ENCODE measurements at regions not wholly inside any gene's neighbourhood (a gene's known extent, or its start where the extent isn't known, plus 50 kb on each side); places are given as distances from the start of the nearest gene placed in this dataset.

DNA sequence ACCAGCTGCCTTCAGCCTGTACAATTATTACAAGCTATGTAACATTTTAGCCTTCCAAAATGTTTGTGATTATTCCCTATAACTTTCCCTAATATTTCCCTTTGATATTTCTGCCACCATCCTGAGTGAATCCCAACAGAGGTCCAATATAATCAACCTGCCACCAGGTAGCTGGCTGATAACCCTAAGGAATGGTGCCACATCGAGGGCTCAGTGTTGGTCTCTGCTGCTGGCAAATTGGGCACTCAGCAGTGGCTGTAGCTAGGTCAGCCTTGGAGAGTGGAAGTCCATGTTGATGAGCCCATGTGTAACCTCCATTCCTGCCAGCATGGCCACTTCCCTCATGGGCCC lies 121.2 kb downstream of the ZNF280B start:
- H3K9ac ChIP-seq (ENCODE audit: low read depth, low read length), result no peak overlapping the region
- H3K4me3 ChIP-seq (ENCODE audit: low read length), result no peak overlapping the region
- WGBS, result 54% methylated on average over 1 of the region's 1 CpG
- no peaks in the 10 kb centered on the region for H3K36me3 ChIP-seq (ENCODE audit: insufficient read depth, low read length)
- H3K9me3 ChIP-seq (ENCODE audit: insufficient read depth, low read depth, low read length), result 0 out of 2 replicates have a peak, but pooled peaks cover 3% of the 10 kb centered on the region
- no peaks in the 10 kb centered on the region for H3K4me1 ChIP-seq (ENCODE audit: insufficient read depth, low read length)
- no peak overlapping the region for H3K27ac ChIP-seq (ENCODE audit: low read depth, low read length)
- H3K27me3 ChIP-seq (ENCODE audit: insufficient read depth, low read length), result peaks cover 100% of the 10 kb centered on the region

DNA sequence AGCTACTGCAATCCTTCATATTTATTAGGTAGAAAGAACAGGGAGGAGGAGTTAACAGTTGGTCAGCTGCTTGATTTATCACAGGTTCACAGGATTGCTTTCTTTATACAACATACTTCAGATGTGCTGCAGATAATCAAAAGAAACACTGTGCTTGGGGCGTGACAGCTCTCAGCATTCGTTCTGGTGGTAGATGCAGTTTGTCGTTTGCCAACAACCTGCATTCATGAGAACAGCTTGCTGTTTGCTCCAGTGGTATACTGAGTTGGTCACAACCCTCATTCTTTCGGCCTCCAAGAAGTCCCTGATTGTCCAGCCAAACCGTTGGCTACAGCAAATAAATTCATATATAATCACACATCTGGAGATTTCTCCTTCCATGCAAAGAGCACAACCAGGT lies 120.5 kb downstream of the ZNF280B start:
- 85% methylated on average over 5 of the region's 5 CpGs for WGBS

DNA sequence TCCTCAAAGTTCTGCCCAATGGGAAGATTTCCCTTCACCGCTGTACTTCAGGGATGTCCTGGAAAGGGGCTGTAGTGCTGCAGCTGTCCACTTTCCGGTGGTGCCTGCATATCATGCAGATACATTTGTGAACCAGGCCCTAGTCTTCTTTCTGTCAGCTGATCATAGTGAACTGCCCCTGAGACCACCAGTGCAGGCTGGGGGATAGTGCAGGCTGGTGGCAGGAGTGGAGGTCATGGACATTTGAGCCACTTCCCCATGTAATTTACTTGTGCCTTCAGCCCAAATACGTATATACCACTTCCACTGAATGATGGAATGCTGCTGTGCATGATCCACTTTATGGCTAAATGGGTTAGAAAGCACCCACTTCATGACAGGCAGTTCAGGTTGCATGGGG lies 120.0 kb downstream of the ZNF280B start:
- H3K36me3 ChIP-seq (ENCODE audit: insufficient read depth, low read length), result no peaks in the 10 kb centered on the region
- peaks cover 8% of the 10 kb centered on the region; the same call in 1 of the 2 replicates for H3K9me3 ChIP-seq (ENCODE audit: insufficient read depth, low read depth, low read length)
- H3K4me3 ChIP-seq (ENCODE audit: low read length), result no peak overlapping the region
- peaks cover 100% of the 10 kb centered on the region for H3K27me3 ChIP-seq (ENCODE audit: insufficient read depth, low read length)
- 92% methylated on average over 3 of the region's 3 CpGs for WGBS
- no peak overlapping the region for H3K27ac ChIP-seq (ENCODE audit: low read depth, low read length)
- H3K9ac ChIP-seq (ENCODE audit: low read depth, low read length), result no peak overlapping the region
- H3K4me1 ChIP-seq (ENCODE audit: insufficient read depth, low read length), result no peaks in the 10 kb centered on the region

More for the DNA sequence above, 120.5 kb downstream of the ZNF280B start:
- Histone ChIP-seq H3K27me3 (ENCODE audit: insufficient read depth, low read length) (peaks cover 100% of the 10 kb centered on the region), H3K4me1 (ENCODE audit: insufficient read depth, low read length) (no peaks in the 10 kb centered on the region), H3K36me3 (ENCODE audit: insufficient read depth, low read length) (no peaks in the 10 kb centered on the region), H3K9me3 (ENCODE audit: insufficient read depth, low read depth, low read length) (peaks cover 8% of the 10 kb centered on the region; the same call in 1 of the 2 replicates), H3K9ac (ENCODE audit: low read depth, low read length) (no peak overlapping the region), H3K27ac (ENCODE audit: low read depth, low read length) (no peak overlapping the region), H3K4me3 (ENCODE audit: low read length) (no peak overlapping the region)

DNA sequence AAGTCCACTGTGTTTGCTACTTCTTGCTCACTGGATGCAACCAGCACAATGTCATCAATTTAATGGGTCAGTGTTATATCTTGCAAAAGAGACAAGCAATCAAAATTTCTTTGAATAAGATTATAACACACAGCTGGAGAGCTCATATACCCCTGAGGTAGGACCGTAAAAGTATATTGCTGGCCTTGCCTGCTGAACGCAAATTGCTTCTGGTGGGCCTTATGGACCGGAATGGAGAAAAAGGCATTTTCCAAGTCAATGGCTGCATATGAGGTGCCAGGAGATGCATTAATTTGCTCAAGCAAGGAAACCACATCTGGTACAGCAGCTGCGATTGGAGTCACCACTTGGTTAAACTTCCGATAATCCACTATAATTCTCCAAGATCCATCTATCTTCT lies 119.1 kb downstream of the ZNF280B start:
- Histone ChIP-seq H3K9me3 (ENCODE audit: insufficient read depth, low read depth, low read length) (peaks cover 8% of the 10 kb centered on the region; the same call in 1 of the 2 replicates), H3K27me3 (ENCODE audit: insufficient read depth, low read length) (peaks cover 100% of the 10 kb centered on the region), H3K36me3 (ENCODE audit: insufficient read depth, low read length) (no peaks in the 10 kb centered on the region), H3K4me1 (ENCODE audit: insufficient read depth, low read length) (no peaks in the 10 kb centered on the region), H3K27ac (ENCODE audit: low read depth, low read length) (no peak overlapping the region), H3K4me3 (ENCODE audit: low read length) (no peak overlapping the region), H3K9ac (ENCODE audit: low read depth, low read length) (no peak overlapping the region)
- WGBS, result 94% methylated on average over 4 of the region's 5 CpGs

DNA sequence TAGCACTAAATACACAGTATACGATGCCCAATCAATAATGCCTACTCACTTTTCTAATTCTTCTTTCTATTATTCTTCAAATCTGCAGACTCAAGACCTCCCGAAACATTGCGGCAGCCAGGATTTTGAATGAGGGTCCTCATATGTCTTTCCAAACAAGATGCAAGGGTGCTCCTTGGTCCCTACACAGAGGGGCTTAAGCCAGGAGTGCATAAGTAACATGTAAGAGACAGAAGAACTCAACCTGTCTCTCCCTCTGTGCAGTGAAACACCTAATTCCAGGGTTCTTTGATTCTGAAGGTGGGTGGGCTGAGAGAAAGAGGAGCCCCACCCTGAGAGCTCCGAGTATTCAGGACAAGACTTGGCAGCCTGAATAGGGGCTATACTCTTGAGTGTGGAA lies 117.6 kb downstream of the ZNF280B start:
- Histone ChIP-seq H3K27me3 (ENCODE audit: insufficient read depth, low read length) (peaks cover 100% of the 10 kb centered on the region), H3K4me1 (ENCODE audit: insufficient read depth, low read length) (no peaks in the 10 kb centered on the region)
- 87% methylated on average over 4 of the region's 4 CpGs for WGBS

DNA sequence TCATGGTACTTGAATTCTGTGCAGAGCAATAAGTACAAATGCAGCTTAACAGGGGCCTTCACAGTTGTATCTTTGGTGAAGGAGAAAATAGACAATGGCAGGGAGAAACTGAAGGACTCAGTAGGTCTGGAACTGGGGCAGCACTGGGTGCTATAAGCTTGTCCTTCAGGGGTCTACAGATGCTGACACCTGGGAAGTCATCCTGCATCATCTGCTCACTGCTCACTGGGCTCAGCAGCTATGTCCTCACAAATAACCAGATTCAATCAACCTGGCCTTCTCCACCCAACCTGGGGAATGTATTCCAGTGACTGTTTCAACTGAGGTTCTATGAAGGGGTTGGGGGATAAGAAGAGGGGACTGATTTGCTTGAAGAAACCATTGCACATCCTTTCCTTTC lies 117.0 kb downstream of the ZNF280B start:
- no peak overlapping the region for H3K4me3 ChIP-seq (ENCODE audit: low read length)
- peaks cover 100% of the 10 kb centered on the region for H3K27me3 ChIP-seq (ENCODE audit: insufficient read depth, low read length)
- no peaks in the 10 kb centered on the region for H3K36me3 ChIP-seq (ENCODE audit: insufficient read depth, low read length)
- no peak overlapping the region for H3K9ac ChIP-seq (ENCODE audit: low read depth, low read length)
- H3K4me1 ChIP-seq (ENCODE audit: insufficient read depth, low read length), result no peaks in the 10 kb centered on the region
- H3K9me3 ChIP-seq (ENCODE audit: insufficient read depth, low read depth, low read length), result peaks cover 8% of the 10 kb centered on the region; the same call in 1 of the 2 replicates
- H3K27ac ChIP-seq (ENCODE audit: low read depth, low read length), result no peak overlapping the region

More for the DNA sequence above, 117.6 kb downstream of the ZNF280B start:
- Histone ChIP-seq H3K9me3 (ENCODE audit: insufficient read depth, low read depth, low read length) (peaks cover 8% of the 10 kb centered on the region; the same call in 1 of the 2 replicates), H3K4me3 (ENCODE audit: low read length) (no peak overlapping the region), H3K36me3 (ENCODE audit: insufficient read depth, low read length) (no peaks in the 10 kb centered on the region), H3K9ac (ENCODE audit: low read depth, low read length) (no peak overlapping the region), H3K27ac (ENCODE audit: low read depth, low read length) (no peak overlapping the region)

DNA sequence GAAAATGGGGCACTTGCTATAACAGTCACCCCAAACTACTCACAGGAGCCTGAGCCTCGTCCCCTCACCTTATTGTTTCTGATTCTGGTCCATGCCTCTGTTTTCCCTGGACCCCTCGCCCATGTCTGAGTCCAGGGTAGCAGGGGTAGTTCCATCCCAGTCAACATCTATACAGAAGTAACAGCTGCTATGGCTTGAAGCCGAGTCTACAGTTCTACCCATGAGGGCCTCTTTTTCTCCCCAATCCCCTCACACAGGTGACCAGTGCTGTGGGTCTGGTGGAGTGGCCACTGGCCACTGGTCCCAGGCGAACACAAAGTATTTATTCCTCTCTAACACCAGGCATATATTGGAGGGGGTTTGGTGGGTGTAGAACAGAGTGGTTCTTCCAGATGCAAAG lies 116.4 kb downstream of the ZNF280B start:
- Histone ChIP-seq H3K36me3 (ENCODE audit: insufficient read depth, low read length) (no peaks in the 10 kb centered on the region), H3K27ac (ENCODE audit: low read depth, low read length) (no peak overlapping the region), H3K9ac (ENCODE audit: low read depth, low read length) (no peak overlapping the region), H3K4me1 (ENCODE audit: insufficient read depth, low read length) (no peaks in the 10 kb centered on the region), H3K4me3 (ENCODE audit: low read length) (no peak overlapping the region), H3K27me3 (ENCODE audit: insufficient read depth, low read length) (peaks cover 100% of the 10 kb centered on the region), H3K9me3 (ENCODE audit: insufficient read depth, low read depth, low read length) (peaks cover 8% of the 10 kb centered on the region; the same call in 1 of the 2 replicates)
- whole genome bisulfite sequencing, result 78% methylated on average over 3 of the region's 4 CpGs

DNA sequence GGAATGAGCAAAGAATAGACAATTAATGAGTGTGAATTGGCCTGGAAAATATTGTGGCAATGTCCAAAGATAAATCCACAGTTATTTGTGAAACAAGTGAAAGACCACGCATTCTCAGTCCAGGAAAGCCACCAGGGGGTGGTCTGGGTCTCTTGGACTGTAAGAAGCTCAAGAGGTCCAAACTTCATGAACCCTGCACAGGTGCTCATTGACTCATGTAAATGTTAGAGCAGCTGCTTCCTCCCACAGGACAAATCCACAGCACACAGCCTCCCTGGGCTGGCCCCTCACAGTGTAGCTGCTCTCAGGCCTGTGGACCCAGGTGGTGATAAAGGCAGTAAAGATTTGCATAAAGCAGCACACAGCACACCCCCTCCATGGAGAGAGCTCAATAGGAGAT lies 114.0 kb downstream of the ZNF280B start:
- H3K9me3 ChIP-seq (ENCODE audit: insufficient read depth, low read depth, low read length), result peaks cover 8% of the 10 kb centered on the region; the same call in 1 of the 2 replicates

DNA sequence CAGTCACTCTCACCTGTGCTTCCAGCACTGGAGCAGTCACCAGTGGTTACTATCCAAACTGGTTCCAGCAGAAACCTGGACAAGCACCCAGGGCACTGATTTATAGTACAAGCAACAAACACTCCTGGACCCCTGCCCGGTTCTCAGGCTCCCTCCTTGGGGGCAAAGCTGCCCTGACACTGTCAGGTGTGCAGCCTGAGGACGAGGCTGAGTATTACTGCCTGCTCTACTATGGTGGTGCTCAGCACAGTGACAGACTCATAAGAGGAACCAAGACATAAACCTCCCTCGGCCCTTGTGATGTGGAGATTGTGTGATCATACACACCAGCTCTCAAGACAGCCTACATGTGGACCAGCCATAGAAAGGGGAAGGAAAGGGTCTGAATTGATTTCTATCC lies 113.3 kb downstream of the ZNF280B start:
- no peaks in the 10 kb centered on the region for H3K36me3 ChIP-seq (ENCODE audit: insufficient read depth, low read length)
- H3K27ac ChIP-seq (ENCODE audit: low read depth, low read length), result no peak overlapping the region
- H3K27me3 ChIP-seq (ENCODE audit: insufficient read depth, low read length), result peaks cover 100% of the 10 kb centered on the region
- no peaks in the 10 kb centered on the region; the same call in 1 of the 2 replicates for H3K4me1 ChIP-seq (ENCODE audit: insufficient read depth, low read length)
- no peak overlapping the region for H3K9ac ChIP-seq (ENCODE audit: low read depth, low read length)
- peaks cover 8% of the 10 kb centered on the region; the same call in 1 of the 2 replicates for H3K9me3 ChIP-seq (ENCODE audit: insufficient read depth, low read depth, low read length)
- WGBS, result 70% methylated on average over 2 of the region's 3 CpGs
- H3K4me3 ChIP-seq (ENCODE audit: low read length), result no peak overlapping the region

More for the DNA sequence above, 114.0 kb downstream of the ZNF280B start:
- no peaks in the 10 kb centered on the region; the same call in 1 of the 2 replicates for H3K4me1 ChIP-seq (ENCODE audit: insufficient read depth, low read length)
- no peak overlapping the region for H3K4me3 ChIP-seq (ENCODE audit: low read length)
- 75% methylated on average over 1 of the region's 1 CpG for WGBS
- no peak overlapping the region for H3K27ac ChIP-seq (ENCODE audit: low read depth, low read length)
- H3K9ac ChIP-seq (ENCODE audit: low read depth, low read length), result no peak overlapping the region
- H3K36me3 ChIP-seq (ENCODE audit: insufficient read depth, low read length), result no peaks in the 10 kb centered on the region
- peaks cover 100% of the 10 kb centered on the region for H3K27me3 ChIP-seq (ENCODE audit: insufficient read depth, low read length)

DNA sequence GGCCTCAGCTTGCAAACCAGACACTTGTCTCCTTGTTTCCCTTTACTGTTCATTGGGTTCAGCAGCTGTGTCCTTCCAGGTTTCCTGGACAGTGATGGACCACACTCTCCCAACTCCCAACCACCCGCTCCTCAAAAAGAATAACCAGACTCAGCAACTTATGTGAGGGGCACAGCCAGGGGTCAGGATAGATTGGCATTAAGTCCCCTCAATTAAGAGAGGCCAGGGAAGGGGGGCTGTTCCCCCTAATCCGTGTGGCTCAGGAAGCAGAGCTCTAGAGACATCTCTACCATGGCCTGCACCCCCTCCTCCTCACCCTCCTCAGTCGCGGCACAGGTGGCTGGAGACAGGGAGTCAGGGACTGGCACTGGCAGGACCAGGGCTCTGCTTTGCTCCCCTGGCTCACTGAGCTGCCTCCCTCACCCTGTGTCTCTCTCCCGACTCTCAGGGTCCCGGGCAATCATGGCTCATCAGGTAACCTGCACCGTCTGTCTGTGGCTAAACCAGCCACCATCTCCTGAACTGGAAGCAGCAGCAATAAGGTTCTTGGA lies 111.7 kb downstream of the ZNF280B start:
- H3K9me3 ChIP-seq (ENCODE audit: insufficient read depth, low read depth, low read length), result peaks cover 8% of the 10 kb centered on the region; the same call in 1 of the 2 replicates
- H3K27ac ChIP-seq (ENCODE audit: low read depth, low read length), result no peak overlapping the region
- no peaks in the 10 kb centered on the region for H3K36me3 ChIP-seq (ENCODE audit: insufficient read depth, low read length)
- no peaks in the 10 kb centered on the region; the same call in 1 of the 2 replicates for H3K4me1 ChIP-seq (ENCODE audit: insufficient read depth, low read length)
- 73% methylated on average over 7 of the region's 7 CpGs for WGBS
- H3K27me3 ChIP-seq (ENCODE audit: insufficient read depth, low read length), result peaks cover 100% of the 10 kb centered on the region
- H3K4me3 ChIP-seq (ENCODE audit: low read length), result no peak overlapping the region
- no peak overlapping the region for H3K9ac ChIP-seq (ENCODE audit: low read depth, low read length)

DNA sequence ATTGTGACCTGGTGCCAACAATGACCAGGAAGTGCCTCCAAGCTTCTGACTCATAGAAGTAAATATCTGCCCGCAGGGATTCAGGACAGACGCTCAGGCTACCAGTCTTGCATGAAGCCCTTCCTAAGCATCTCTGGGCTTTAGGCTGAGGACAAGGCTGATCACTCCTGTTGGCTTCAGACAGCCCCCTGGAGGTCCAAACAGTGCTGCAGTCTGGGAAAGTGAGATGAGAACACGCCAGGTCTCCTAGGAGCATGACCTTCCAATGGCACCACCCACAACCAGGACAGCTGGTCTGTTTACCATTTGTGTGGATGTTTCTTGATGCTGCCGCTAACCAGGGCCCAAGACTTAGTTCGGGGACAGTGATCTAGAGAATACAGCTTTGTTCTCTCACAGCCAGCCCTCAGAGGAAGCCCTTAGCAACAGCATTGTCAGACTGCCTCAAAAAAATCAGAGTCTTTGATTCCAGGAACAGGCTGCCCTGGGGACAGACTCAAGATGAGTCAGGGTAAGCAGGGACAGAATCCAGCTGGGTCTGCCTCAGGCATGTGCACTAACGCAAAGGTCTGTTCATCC lies 111.2 kb downstream of the ZNF280B start:
- Histone ChIP-seq H3K4me1 (ENCODE audit: insufficient read depth, low read length) (no peaks in the 10 kb centered on the region; the same call in 1 of the 2 replicates), H3K9ac (ENCODE audit: low read depth, low read length) (no peak overlapping the region), H3K27ac (ENCODE audit: low read depth, low read length) (no peak overlapping the region), H3K27me3 (ENCODE audit: insufficient read depth, low read length) (peaks cover 100% of the 10 kb centered on the region), H3K9me3 (ENCODE audit: insufficient read depth, low read depth, low read length) (peaks cover 5% of the 10 kb centered on the region; the same call in 1 of the 2 replicates), H3K36me3 (ENCODE audit: insufficient read depth, low read length) (no peaks in the 10 kb centered on the region), H3K4me3 (ENCODE audit: low read length) (no peak overlapping the region)
- 69% methylated on average over 6 of the region's 6 CpGs for WGBS

Measured in HUES64 (cell line).